NAMALWA (cell line): ENCODE measurements at regions not wholly inside any gene's neighbourhood (a gene's known extent, or its start where the extent isn't known, plus 50 kb on each side); places are given as distances from the start of the nearest gene placed in this dataset.
"Not testable (repeated sequence)": the region's sequence is repeated elsewhere in the genome, so short reads cannot be mapped to it uniquely, and the experiment has no call there.

ENCODE experiments used
- DNase-seq: peaks from one replicate; pipeline ENCODE4 v3.0.0-alpha.2; 2015; ENCODE audit warnings: low spot score

DNA sequence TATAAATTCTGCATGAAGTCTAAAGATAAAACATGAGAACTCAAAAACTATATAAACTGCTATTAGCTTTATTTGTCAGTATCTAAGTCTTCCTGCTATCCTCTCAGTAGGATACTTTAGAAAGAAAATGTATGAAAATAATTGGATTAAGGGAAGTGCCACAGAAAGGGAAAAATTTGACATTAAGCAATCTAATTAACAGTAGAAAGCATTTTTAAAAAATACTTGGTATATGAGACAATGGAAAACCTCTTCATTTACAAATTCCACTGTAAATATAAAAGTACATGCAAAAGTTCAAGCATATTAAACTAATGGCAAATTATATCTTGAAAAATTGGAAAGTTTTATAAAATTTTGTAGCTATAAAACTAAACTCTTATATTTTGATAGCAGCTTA, 518.6 kb upstream of the NUDT12 start:
- DNase-seq, result no peak

DNA sequence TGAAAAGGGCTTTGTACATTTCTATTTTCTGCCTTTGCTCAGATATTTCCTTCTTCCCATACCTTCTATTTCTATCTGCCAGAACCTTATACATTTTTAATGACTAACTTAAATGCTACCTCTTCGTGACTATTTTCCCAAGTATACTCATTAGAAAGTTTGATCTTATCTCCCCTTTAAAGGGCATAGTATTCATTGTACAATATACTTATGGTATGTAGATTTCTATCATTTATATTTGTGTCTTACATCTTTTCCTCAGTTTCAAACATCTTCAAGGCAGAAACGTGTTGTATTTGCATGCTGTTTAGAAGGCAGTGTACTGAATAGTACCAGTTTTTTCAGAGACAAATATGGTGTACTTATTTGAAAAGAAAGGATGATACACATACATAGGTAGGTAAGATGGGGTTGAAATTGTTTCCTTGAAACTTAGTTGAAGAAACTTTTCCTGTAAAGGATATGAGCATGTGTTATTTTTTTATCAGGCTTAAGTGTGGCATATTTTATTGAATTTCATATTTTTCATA, 518.1 kb upstream of the NUDT12 start:
- no peak for DNase-seq

DNA sequence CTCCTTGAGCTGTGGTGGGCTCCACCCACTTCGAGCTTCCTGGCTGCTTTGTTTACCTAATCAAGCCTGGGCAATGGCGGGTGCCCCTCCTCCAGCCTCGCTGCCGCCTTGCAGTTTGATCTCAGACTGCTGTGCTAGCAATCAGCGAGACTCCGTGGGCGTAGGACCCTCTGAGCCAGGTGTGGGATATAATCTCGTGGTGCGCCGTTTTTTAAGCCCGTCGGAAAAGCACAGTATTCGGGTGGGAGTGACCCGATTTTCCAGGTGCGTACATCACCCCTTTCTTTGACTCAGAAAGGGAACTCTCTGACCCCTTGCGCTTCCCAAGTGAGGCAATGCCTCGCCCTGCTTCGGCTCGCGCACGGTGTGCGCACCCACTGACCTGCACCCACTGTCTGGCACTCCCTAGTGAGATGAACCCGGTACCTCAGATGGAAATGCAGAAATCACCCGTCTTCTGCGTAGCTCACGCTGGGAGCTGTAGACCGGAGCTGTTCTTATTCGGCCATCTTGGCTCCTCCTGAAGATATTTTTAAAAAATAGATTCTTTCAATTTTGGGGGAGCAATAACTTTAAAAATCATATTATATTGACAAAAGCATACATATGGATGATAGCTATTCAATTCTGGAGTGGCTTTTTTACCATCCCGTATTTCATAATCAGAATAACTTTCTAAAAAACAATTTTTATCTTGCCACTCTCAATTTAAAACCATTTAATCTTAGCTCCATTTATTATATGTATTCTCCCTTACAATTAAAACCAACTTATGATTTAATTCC, 517.5 kb upstream of the NUDT12 start:
- not testable (repeated sequence) for DNase-seq

GRCh38 chr5:104071887-104072286, 509.3 kb upstream of the NUDT12 start:
- DNase-seq, result no peak

DNA sequence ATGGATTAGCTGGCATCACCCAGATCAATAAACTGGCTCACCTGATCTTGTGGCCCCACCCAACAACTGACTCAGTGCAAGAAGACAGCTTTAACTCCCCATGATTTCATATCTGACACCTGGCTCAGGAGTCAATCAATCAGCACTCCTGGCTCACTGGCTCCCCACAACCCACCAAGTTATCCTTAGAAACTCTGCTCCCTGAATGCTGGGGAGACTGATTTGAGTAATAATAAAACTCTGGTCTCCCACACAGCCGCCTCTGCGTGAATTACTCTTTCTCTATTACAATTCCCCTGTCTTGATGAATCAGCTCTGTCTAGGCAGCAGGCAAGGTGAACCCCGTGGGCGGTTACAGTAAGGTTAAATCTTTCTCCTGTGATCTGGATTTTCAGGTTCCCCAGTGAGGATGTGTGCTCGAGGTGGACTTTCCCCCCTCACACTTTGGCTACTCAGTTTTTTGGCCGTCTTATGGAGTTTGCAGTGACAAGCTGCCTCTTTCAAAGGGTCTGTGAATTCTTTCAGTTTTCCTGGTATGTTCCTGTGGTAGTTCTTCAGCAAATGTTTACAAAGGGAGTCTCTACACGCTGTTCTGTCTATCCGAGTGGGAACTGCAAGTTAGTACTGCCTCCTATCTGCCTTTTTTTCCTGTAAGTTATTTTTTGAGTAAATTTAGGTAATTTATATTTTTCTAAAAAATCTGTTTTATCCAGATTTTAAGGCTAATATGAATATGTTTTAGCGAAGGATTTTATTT, 500.2 kb upstream of the NUDT12 start:
- no peak for DNase-seq

DNA sequence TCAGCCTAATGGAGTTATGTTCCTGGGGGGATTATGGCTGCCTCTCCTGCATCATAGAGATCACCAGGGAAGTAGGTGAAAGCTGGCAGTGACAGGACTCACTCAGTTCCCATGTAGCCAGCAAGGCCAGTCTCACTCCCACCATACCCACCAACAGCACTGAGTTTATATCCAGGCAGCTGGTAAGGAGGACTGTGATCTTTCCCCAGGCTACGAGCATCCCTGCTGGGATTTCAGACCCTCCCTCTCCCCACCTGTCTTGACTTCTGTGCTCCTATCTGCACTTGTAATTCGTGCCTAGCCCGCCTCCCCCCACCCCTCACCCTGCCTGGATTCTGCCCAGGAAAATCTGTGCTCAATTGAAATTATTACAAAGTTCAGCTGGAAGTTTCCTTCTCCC, 499.1 kb upstream of the NUDT12 start:
- no peak for DNase-seq

DNA sequence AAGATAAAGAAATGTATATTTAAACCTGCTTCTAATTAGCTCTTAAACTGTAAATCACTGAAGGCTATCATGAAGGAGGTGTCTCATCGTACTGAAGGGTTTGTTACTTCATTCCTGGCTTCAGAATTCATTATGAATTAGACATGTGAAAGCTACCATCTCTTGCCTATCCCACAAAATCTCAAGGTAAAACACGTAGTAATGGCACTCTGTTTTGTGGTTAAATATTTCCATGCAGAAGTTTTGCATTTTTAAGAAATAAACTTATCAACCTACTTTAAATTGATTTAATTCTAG, 490.7 kb upstream of the NUDT12 start:
- no peak for DNase-seq

- DNase-seq, result no peak
These were observed 490.2 kb upstream of the NUDT12 start for GRCh38 chr5:104052558-104053352.

DNA sequence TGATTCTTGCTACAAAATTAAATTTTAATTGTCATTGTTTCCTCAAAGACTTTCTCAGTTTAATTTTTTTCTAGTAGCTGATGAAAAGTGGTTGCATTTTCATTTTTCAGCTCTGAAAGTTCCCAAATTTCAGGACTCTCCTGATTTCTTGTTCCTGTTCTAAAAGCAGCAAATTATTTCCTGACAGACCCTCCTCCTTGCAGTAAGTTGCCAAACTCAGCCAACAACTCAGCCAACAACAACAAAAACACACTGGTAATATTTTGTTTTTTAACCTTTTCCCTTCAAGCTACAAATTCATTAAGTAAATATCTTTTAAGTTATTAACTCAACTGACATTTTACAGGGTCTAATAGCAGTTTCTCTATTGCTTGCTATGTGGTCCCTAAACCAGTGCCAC, 487.8 kb upstream of the NUDT12 start:
- DNase-seq, result no peak

DNA sequence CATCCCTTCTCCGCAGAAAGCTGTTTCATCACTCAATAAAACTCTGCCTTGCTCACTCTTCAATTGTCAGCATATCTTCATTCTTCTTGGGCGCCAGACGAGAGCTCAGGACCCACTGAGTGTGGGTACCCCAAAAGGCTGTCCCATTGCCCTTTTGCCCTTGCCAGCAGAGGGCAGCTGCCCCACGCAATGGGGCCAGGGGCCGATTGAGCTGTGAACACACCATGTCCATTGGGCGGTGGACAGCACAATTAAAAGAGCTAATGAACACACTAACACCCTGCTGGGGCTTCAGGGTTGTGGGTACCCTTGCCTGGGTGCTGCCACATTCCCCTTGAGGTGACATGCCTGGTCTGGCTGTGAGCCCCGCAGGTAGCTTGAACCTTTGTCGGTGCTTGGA, 487.2 kb upstream of the NUDT12 start:
- no peak for DNase-seq

- no peak for DNase-seq
These were observed 485.6 kb upstream of the NUDT12 start for GRCh38 chr5:104048231-104048630.

DNA sequence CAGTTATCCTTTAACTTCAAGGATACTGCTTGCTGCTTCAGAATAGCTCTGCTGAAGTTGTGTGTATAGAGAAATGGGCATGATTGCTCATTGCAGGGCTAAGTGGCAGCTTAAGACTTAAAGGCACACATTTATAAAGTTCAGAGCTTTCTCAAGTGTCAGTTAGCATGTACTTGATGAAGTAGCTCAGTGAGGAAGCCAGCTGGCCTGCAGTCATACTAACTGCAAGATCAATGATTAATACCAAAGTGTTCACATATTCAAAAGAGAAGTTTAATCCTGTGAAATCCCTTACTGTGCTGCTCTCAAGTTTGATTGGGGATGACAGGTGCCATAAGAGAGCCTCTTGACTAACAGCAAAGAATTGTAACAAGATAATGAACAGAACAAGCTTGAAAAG, 483.4 kb upstream of the NUDT12 start:
- no peak for DNase-seq

DNA sequence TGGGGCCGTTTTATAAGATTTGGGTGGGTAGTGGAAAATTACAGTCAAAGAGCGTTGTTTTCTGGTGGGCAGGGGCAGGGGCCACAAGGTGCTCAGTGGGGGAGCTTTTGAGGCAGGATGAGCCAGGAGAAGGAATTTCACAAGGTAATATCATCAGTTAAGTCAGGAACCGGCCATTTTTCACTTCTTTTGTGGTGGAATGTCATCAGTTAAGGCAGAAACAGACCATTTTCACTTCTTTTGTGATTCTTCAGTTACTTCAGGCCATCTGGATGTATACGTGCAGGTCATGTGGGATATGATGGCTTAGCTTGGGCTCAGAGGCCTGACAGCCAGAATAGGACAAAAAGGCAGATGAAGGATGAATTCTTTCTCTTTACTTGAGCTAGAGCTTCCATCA, 477.3 kb upstream of the NUDT12 start:
- DNase-seq, result not testable (repeated sequence)

GRCh38 chr5:104037136-104037535, 474.5 kb upstream of the NUDT12 start:
- not testable (repeated sequence) for DNase-seq

- not testable (repeated sequence) for DNase-seq
These were observed 470.6 kb upstream of the NUDT12 start for GRCh38 chr5:104033186-104033585.

DNA sequence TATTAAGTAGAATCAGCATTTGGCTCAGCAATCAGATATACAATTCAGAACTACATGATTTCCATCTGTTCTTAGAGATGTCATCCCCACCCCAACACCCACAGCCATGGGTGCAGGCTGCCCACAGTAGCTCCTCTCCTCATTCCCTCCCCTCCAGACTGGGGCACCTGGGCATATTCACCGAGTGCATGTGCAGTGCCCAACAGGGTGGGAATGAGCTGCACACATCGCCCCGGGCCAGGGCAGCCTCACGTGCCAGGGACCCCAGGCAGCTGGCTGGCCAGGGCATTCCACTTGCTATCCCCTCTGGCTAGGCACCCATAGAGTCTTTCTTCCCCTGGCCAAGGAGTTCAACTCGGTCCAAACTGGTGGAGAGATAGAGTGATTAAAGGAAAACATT, 461.9 kb upstream of the NUDT12 start:
- no peak for DNase-seq

- no peak for DNase-seq
These were observed 461.1 kb upstream of the NUDT12 start for GRCh38 chr5:104023739-104024138.

GRCh38 chr5:104019956-104020355, 457.4 kb upstream of the NUDT12 start:
- no peak for DNase-seq

DNA sequence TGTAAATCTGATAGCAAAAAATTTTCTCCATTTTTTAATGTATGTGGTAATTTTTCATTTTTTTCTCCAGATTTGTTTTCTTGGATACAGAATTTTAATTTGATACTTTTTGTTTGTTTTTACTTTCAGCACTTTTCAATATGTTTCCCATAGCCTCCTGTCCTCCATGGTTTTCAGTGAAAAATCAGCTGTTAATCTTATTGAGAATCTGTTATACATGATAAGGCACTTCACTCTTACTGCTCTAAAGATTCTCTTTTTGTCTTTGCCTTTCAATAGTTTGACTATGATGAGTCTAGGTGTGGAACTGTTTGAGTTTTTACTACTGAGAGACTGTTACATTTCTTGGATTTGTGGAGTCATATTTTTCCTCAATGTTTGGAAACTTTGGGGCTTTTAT, 455.7 kb upstream of the NUDT12 start:
- DNase-seq, result no peak

DNA sequence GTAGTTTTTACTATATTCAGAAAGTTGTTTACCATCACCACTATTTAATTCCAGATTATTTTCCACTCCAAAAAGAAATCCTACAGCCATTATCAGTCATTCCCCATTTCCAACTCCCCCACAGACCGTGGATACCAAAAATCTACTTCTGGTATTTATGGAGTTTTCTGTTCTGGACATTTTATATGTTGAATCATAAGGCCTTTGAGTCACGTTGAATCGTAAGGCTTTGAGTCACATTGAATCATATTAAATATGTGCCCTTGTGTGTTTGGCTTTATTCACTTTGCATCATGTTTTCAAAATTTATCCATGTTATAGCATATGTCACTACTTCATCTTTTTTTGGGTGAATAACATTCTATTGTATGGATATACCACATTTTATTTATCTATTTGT, 454.1 kb upstream of the NUDT12 start:
- no peak for DNase-seq

DNA sequence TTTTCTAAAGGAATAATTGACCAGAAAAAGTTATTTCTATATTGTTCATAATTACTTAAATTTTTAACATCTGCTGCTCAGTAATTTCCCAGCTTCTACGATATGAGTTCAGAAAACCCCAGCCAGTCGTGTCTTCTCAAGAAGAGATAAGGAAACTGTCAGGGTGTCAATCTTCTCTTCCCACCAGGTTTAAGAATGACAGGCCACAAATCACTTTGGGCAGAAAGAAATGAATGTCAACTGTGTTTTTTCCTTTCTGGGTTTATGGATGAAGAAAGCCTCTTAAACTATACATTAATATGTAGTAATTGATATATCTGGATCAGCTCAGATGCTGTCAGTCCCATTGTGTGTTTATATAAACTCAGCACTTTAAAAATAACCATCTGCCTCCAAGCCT, 453.2 kb upstream of the NUDT12 start:
- no peak for DNase-seq

- DNase-seq, result not testable (repeated sequence)
These were observed 440.2 kb upstream of the NUDT12 start for GRCh38 chr5:104002783-104003182.

DNA sequence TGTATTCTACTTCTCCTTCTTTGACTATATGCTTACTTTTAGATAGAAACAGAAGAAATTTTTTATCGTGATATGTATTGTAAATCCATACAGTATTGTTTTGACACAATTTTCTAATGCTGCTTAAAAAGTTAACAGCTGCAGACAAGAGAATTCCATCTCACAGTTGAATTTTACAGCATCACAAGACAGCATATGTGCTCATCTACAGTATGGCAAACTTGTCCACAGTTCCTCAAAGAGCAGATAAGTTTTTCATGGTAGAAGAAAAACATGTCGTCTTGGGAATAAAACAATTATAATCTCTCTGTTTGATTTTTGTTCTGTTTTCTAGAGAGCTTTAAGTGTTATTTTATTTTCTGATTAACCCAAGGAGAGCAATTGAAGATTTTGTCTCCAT, 438.5 kb upstream of the NUDT12 start:
- no peak for DNase-seq
